SU-DHL-6 (cell line): ENCODE measurements at regions not wholly inside any gene's neighbourhood (a gene's known extent, or its start where the extent isn't known, plus 50 kb on each side); places are given as distances from the start of the nearest gene placed in this dataset.

Source experiments
- CTCF ChIP-seq: fragments of 200-600 bp; sonication (generic); IDR thresholded peaks from one replicate; pipeline ENCODE4 v1.5.1; 2017; ENCODE audit warnings: antibody characterized with exemption, mild to moderate bottlenecking, low read length, moderate library complexity; ENCODE audit not compliant: insufficient read depth, poor library complexity, severe bottlenecking
- EZH2phosphoT487 ChIP-seq: fragments of 200-600 bp; sonication (generic), shearing (Covaris generic); conservative IDR thresholded peaks from 2 replicates; pipeline ENCODE4 v1.6.1; 2018; ENCODE audit warnings: mild to moderate bottlenecking, antibody characterized with exemption, low read length, moderate library complexity, mixed read lengths

- TF ChIP-seq CTCF (no peak), EZH2phosphoT487 (no peak)
These were observed 233.7 kb downstream of the LOXHD1 start for GRCh38 chr18:46423226-46423805.
